ENCODE measurements at regions not wholly inside any gene's neighbourhood (a gene's known extent, or its start where the extent isn't known, plus 50 kb on each side); places are given as distances from the start of the nearest gene placed in this dataset.

- H3K79me2 ChIP-seq (ENCODE audit: insufficient read depth, low read length), result no peaks in the 10 kb centered on the region
- no peaks in the 10 kb centered on the region for H3K4me1 ChIP-seq (ENCODE audit: insufficient read depth, low read length)
- H3K4me1 Mint-ChIP-seq (ENCODE audit: low read depth, unreplicated experiment), result peaks cover 3% of the 10 kb centered on the region
- FAIRE-seq (no peak), DNase-seq (ENCODE audit: low read depth) (no peak)
- TF ChIP-seq EZH2 (IDR thresholded peaks at IDR 0.05; ENCODE audit: insufficient read depth, low read length) (no peak), CTCF (IDR thresholded peaks at IDR 0.05; ENCODE audit: insufficient read depth, low read depth, low read length) (no peak)
- H3K27me3 Mint-ChIP-seq (ENCODE audit: low read depth, unreplicated experiment), result no peaks in the 10 kb centered on the region
- no peaks in the 10 kb centered on the region for H3K9me3 ChIP-seq (ENCODE audit: insufficient read depth, low read depth, low read length)
- H3K9ac ChIP-seq (ENCODE audit: low read length), result no peak overlapping the region
- no peak overlapping the region for H3K4me3 ChIP-seq (ENCODE audit: insufficient read depth, low read depth, low read length)
- no peak overlapping the region for H3K4me3 Mint-ChIP-seq (ENCODE audit: unreplicated experiment)
- H3K27me3 ChIP-seq (ENCODE audit: insufficient read depth, low read length), result no peaks in the 10 kb centered on the region
- no peaks in the 10 kb centered on the region for H4K20me1 ChIP-seq (ENCODE audit: insufficient read depth, low read length)
- H3K36me3 ChIP-seq (ENCODE audit: insufficient read depth, low read length), result no peaks in the 10 kb centered on the region
- H3K36me3 Mint-ChIP-seq (ENCODE audit: low read depth, unreplicated experiment), result no peaks in the 10 kb centered on the region
- no peak overlapping the region for H3K27ac Mint-ChIP-seq (ENCODE audit: unreplicated experiment)
- H2AFZ ChIP-seq (ENCODE audit: low read depth, low read length), result no peak overlapping the region
- H3K27ac ChIP-seq (ENCODE audit: low read depth, low read length), result no peak overlapping the region
- peaks cover 2% of the 10 kb centered on the region for H3K9me3 Mint-ChIP-seq (ENCODE audit: unreplicated experiment)
- H3K4me2 ChIP-seq (ENCODE audit: low read length), result no peak overlapping the region
Observed at GRCh38 chr10:4485636-4486035, 340.4 kb upstream of the AKR1E2 start.

GRCh38 chr10:4483811-4484210 is 342.2 kb upstream of the AKR1E2 start:
- H3K9ac ChIP-seq (ENCODE audit: low read length), result no peak overlapping the region
- no peaks in the 10 kb centered on the region for H3K27me3 ChIP-seq (ENCODE audit: insufficient read depth, low read length)
- no peak for TF ChIP-seq EZH2 (IDR thresholded peaks at IDR 0.05; ENCODE audit: insufficient read depth, low read length)
- no peak for TF ChIP-seq CTCF (IDR thresholded peaks at IDR 0.05; ENCODE audit: insufficient read depth, low read depth, low read length)
- no peaks in the 10 kb centered on the region for H4K20me1 ChIP-seq (ENCODE audit: insufficient read depth, low read length)
- H3K27ac Mint-ChIP-seq (ENCODE audit: unreplicated experiment), result no peak overlapping the region
- no peaks in the 10 kb centered on the region for H3K36me3 ChIP-seq (ENCODE audit: insufficient read depth, low read length)
- H3K4me3 ChIP-seq (ENCODE audit: insufficient read depth, low read depth, low read length), result no peak overlapping the region
- H3K79me2 ChIP-seq (ENCODE audit: insufficient read depth, low read length), result no peaks in the 10 kb centered on the region
- no peak for FAIRE-seq
- H3K4me2 ChIP-seq (ENCODE audit: low read length), result no peak overlapping the region
- H3K36me3 Mint-ChIP-seq (ENCODE audit: low read depth, unreplicated experiment), result no peaks in the 10 kb centered on the region
- no peak overlapping the region for H2AFZ ChIP-seq (ENCODE audit: low read depth, low read length)
- H3K27ac ChIP-seq (ENCODE audit: low read depth, low read length), result no peak overlapping the region
- no peak for DNase-seq (ENCODE audit: low read depth)
- no peaks in the 10 kb centered on the region for H3K27me3 Mint-ChIP-seq (ENCODE audit: low read depth, unreplicated experiment)
- H3K9me3 Mint-ChIP-seq (ENCODE audit: unreplicated experiment), result peaks cover 2% of the 10 kb centered on the region
- no peaks in the 10 kb centered on the region for H3K4me1 ChIP-seq (ENCODE audit: insufficient read depth, low read length)
- no peak overlapping the region for H3K4me3 Mint-ChIP-seq (ENCODE audit: unreplicated experiment)
- H3K4me1 Mint-ChIP-seq (ENCODE audit: low read depth, unreplicated experiment), result peaks cover under 1% of the 10 kb centered on the region
- H3K9me3 ChIP-seq (ENCODE audit: insufficient read depth, low read depth, low read length), result no peaks in the 10 kb centered on the region

GRCh38 chr10:4482659-4483058 is 343.3 kb upstream of the AKR1E2 start:
- Histone ChIP-seq H3K79me2 (ENCODE audit: insufficient read depth, low read length) (no peaks in the 10 kb centered on the region), H3K9me3 (ENCODE audit: insufficient read depth, low read depth, low read length) (no peaks in the 10 kb centered on the region), H3K4me2 (ENCODE audit: low read length) (no peak overlapping the region), H3K9ac (ENCODE audit: low read length) (no peak overlapping the region), H3K4me3 (ENCODE audit: insufficient read depth, low read depth, low read length) (no peak overlapping the region), H2AFZ (ENCODE audit: low read depth, low read length) (no peak overlapping the region), H3K4me1 (ENCODE audit: insufficient read depth, low read length) (no peaks in the 10 kb centered on the region), H3K36me3 (ENCODE audit: insufficient read depth, low read length) (no peaks in the 10 kb centered on the region), H3K27ac (ENCODE audit: low read depth, low read length) (no peak overlapping the region), H4K20me1 (ENCODE audit: insufficient read depth, low read length) (no peaks in the 10 kb centered on the region), H3K27me3 (ENCODE audit: insufficient read depth, low read length) (no peaks in the 10 kb centered on the region)
- FAIRE-seq (no peak), DNase-seq (ENCODE audit: low read depth) (no peak)
- TF ChIP-seq CTCF (IDR thresholded peaks at IDR 0.05; ENCODE audit: insufficient read depth, low read depth, low read length) (no peak), EZH2 (IDR thresholded peaks at IDR 0.05; ENCODE audit: insufficient read depth, low read length) (no peak)
- no peaks in the 10 kb centered on the region for H3K36me3 Mint-ChIP-seq (ENCODE audit: low read depth, unreplicated experiment)
- no peaks in the 10 kb centered on the region for H3K27me3 Mint-ChIP-seq (ENCODE audit: low read depth, unreplicated experiment)
- H3K27ac Mint-ChIP-seq (ENCODE audit: unreplicated experiment), result no peak overlapping the region
- no peak overlapping the region for H3K4me3 Mint-ChIP-seq (ENCODE audit: unreplicated experiment)
- peaks cover 2% of the 10 kb centered on the region for H3K9me3 Mint-ChIP-seq (ENCODE audit: unreplicated experiment)
- no peaks in the 10 kb centered on the region for H3K4me1 Mint-ChIP-seq (ENCODE audit: low read depth, unreplicated experiment)
